H1 (cell line): ENCODE measurements at regions not wholly inside any gene's neighbourhood (a gene's known extent, or its start where the extent isn't known, plus 50 kb on each side); places are given as distances from the start of the nearest gene placed in this dataset.

ENCODE experiments used
- EGR1 ChIP-seq: IDR thresholded peaks from 2 replicates; pipeline ENCODE4 v1.6.1; 2011; ENCODE audit warnings: low read depth, low read length, borderline replicate concordance
- FOSL1 ChIP-seq: IDR thresholded peaks from 2 replicates; pipeline ENCODE4 v1.6.1; 2011; ENCODE audit warnings: mild to moderate bottlenecking, low read depth, low read length, moderate library complexity; ENCODE audit not compliant: insufficient read depth
- NRF1 ChIP-seq: IDR thresholded peaks from 2 replicates; pipeline ENCODE4 v1.6.1; 2011; ENCODE audit warnings: mild to moderate bottlenecking, low read depth, low read length, improper control_type of control experiment
- TF ChIP-seq, protein P1 (sequence below): IDR thresholded peaks from 2 replicates; pipeline ENCODE4 v1.6.1; 2011; ENCODE audit warnings: low read length, improper control_type of control experiment

DNA sequence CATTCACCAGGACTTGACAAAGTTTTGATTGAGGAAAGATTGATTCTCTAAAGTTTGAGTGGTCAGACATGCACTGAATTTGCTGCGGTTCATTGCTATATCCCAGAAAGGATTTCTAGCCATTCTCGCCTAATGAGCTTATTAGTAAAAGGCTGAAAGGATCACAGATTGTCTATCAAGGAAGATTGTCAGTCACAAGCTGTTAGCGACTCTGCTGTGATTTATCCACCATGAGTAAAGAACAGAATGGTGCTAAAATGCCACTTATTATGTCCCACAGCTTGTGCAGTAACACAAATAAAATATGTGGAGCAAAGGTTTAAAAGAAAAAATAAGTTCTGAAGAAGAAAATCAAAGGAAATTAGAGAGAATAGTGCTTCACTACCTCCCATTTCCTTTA lies 701.2 kb upstream of the CDH7 start (continued):
- TF ChIP-seq, protein P1, sequence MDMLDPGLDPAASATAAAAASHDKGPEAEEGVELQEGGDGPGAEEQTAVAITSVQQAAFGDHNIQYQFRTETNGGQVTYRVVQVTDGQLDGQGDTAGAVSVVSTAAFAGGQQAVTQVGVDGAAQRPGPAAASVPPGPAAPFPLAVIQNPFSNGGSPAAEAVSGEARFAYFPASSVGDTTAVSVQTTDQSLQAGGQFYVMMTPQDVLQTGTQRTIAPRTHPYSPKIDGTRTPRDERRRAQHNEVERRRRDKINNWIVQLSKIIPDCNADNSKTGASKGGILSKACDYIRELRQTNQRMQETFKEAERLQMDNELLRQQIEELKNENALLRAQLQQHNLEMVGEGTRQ = no peak
- TF ChIP-seq NRF1 (no peak), EGR1 (no peak), FOSL1 (no peak)
